BJ (cell line): ENCODE measurements at regions not wholly inside any gene's neighbourhood (a gene's known extent, or its start where the extent isn't known, plus 50 kb on each side); places are given as distances from the start of the nearest gene placed in this dataset.

Experiments
- CTCF ChIA-PET: fragments of 350-600 bp; formaldehyde crosslinking; extraction: SDS; loops from one replicate; lab custom pipeline; 2021; ENCODE audit warnings: antibody characterized with exemption, inconsistent platforms; lab: Yijun Ruan, JAX
- POLR2A ChIA-PET: fragments of 300-600 bp; sonication (Branson Sonifier 250); formaldehyde crosslinking; extraction: SDS; loops from one replicate; lab custom pipeline; 2021; ENCODE audit warnings: antibody characterized with exemption; lab: Charles Lee
- DNase-seq: peaks from one replicate; pipeline ENCODE4 v3.0.0-alpha.2; 2011; ENCODE audit warnings: low read depth
- H3K27me3 ChIP-seq: 2 replicates; pipeline ENCODE4 v1.6.0; 2011; ENCODE audit warnings: low read length; ENCODE audit not compliant: control insufficient read depth, insufficient read depth
- H3K36me3 ChIP-seq: 2 replicates; pipeline ENCODE4 v1.5.1; 2011; ENCODE audit warnings: low read length; ENCODE audit not compliant: control insufficient read depth, insufficient read depth
- H3K4me3 ChIP-seq: 2 replicates; pipeline ENCODE4 v1.5.1; 2011; ENCODE audit warnings: low read depth, mild to moderate bottlenecking, control low read depth, low read length
- CTCF ChIP-seq: IDR thresholded peaks from 2 replicates; pipeline ENCODE4 v1.5.1; 2011; ENCODE audit warnings: low read depth, mild to moderate bottlenecking, control low read depth, inconsistent platforms, low read length, moderate library complexity; ENCODE audit not compliant: insufficient read depth

- H3K36me3 ChIP-seq, result no peaks in the 10 kb centered on the region
- ChIA-PET POLR2A (no interaction called here), CTCF (interaction anchor here (0.9 kb wide), 1 partner anchor 8 kb away, joined by 4 read pairs; no protein-coding TSS in a partner anchor)
- H3K27me3 ChIP-seq, result peaks cover 4% of the 10 kb centered on the region
- no peak for DNase-seq
- H3K4me3 ChIP-seq, result no peak overlapping the region
- no peak for TF ChIP-seq CTCF
Measured at GRCh38 chr22:44585559-44586350, 87.7 kb upstream of the RTL6 start.

GRCh38 chr22:44584256-44584902, 86.3 kb upstream of the RTL6 start:
- H3K36me3 ChIP-seq, result no peaks in the 10 kb centered on the region
- ChIA-PET POLR2A (no interaction called here), CTCF (interaction anchor here (0.6 kb wide), 1 partner anchor 18 kb away, joined by 4 read pairs; no protein-coding TSS in a partner anchor)
- DNase-seq, result no peak
- TF ChIP-seq CTCF, result no peak
- H3K27me3 ChIP-seq, result peaks cover 3% of the 10 kb centered on the region
- no peak overlapping the region for H3K4me3 ChIP-seq

GRCh38 chr22:44583854-44584253, 85.8 kb upstream of the RTL6 start:
- DNase-seq, result no peak
- Histone ChIP-seq H3K36me3 (no peaks in the 10 kb centered on the region), H3K4me3 (no peak overlapping the region), H3K27me3 (peaks cover 4% of the 10 kb centered on the region)
- ChIA-PET POLR2A (no interaction called here), CTCF (no interaction called here)
- no peak for TF ChIP-seq CTCF

- Histone ChIP-seq H3K27me3 (peaks cover 4% of the 10 kb centered on the region), H3K36me3 (no peaks in the 10 kb centered on the region), H3K4me3 (no peak overlapping the region)
- DNase-seq, result no peak
- ChIA-PET CTCF (interaction anchor here (0.8 kb wide), 1 partner anchor 10 kb away, joined by 3 read pairs; no protein-coding TSS in a partner anchor), POLR2A (no interaction called here)
- no peak for TF ChIP-seq CTCF
Measured at GRCh38 chr22:44583061-44583760, 85.2 kb upstream of the RTL6 start.

- POLR2A ChIA-PET, result no interaction called here
- DNase-seq, result no peak
- Histone ChIP-seq H3K36me3 (no peaks in the 10 kb centered on the region), H3K27me3 (peaks cover 1% of the 10 kb centered on the region), H3K4me3 (no peak overlapping the region)
- no peak for TF ChIP-seq CTCF
- CTCF ChIA-PET, result no interaction called here
Measured at GRCh38 chr22:44582016-44582415, 84.0 kb upstream of the RTL6 start.
